Cardiac muscle cell (in vitro differentiated cells and primary cell): ENCODE measurements at regions not wholly inside any gene's neighbourhood (a gene's known extent, or its start where the extent isn't known, plus 50 kb on each side); places are given as distances from the start of the nearest gene placed in this dataset.
A peak's percentile ranks its signal among the peaks of the same experiment; 100 is the strongest.

Experiments used
- DNase-seq, 2 donors: peaks; one replicate each; pipeline versions ENCODE4 v3.0.0 to v3.0.0-alpha.2; 2010 to 2017; ENCODE audit warnings: low read depth in 1 of 2, low spot score in 1 of 2
- H3K27ac ChIP-seq: fragments of 200-600 bp; sonication (generic); 2 replicates; pipeline ENCODE4 v1.5.1; 2016
- H3K27me3 ChIP-seq: fragments of 200-600 bp; sonication (generic); 2 replicates; pipeline ENCODE4 v1.6.0; 2016; ENCODE audit warnings: control low read depth
- H3K36me3 ChIP-seq: fragments of 200-600 bp; sonication (generic); 2 replicates; pipeline ENCODE4 v1.5.1; 2016; ENCODE audit warnings: control low read depth
- H3K4me1 ChIP-seq: fragments of 200-600 bp; sonication (generic); 2 replicates; pipeline ENCODE4 v1.8.1; 2017; ENCODE audit warnings: low read depth, mild to moderate bottlenecking, mixed run types
- H3K4me3 ChIP-seq: fragments of 200-600 bp; sonication (generic); 2 replicates; pipeline ENCODE4 v1.5.1; 2016; ENCODE audit warnings: mild to moderate bottlenecking
- H3K9me3 ChIP-seq: fragments of 200-600 bp; sonication (generic); 2 replicates; pipeline ENCODE4 v1.5.1; 2017; ENCODE audit warnings: low read depth, mild to moderate bottlenecking, control low read depth
- CTCF ChIP-seq: IDR thresholded peaks from 2 replicates; pipeline ENCODE4 v1.5.1; 2012; ENCODE audit warnings: low read depth, mild to moderate bottlenecking, low read length

- H3K4me3 ChIP-seq, result no peak overlapping the region
- H3K27ac ChIP-seq, result peak overlapping the region; percentile 8
- no peak for TF ChIP-seq CTCF
- peaks cover 10% of the 10 kb centered on the region for H3K4me1 ChIP-seq
- H3K27me3 ChIP-seq, result no peaks in the 10 kb centered on the region
- H3K9me3 ChIP-seq, result no peaks in the 10 kb centered on the region
- H3K36me3 ChIP-seq, result no peaks in the 10 kb centered on the region
- peak in 1 of 2 donors; percentile 42 for DNase-seq
These were observed 418.8 kb downstream of the MAN2A1 start for GRCh38 chr5:110108520-110108919.

- no peaks in the 10 kb centered on the region for H3K9me3 ChIP-seq
- no peak overlapping the region for H3K4me3 ChIP-seq
- H3K27ac ChIP-seq, result no peak overlapping the region
- DNase-seq, result no peak
- TF ChIP-seq CTCF, result no peak
- H3K4me1 ChIP-seq, result peaks cover 10% of the 10 kb centered on the region
- no peaks in the 10 kb centered on the region for H3K36me3 ChIP-seq
- no peaks in the 10 kb centered on the region for H3K27me3 ChIP-seq
These were observed 419.9 kb downstream of the MAN2A1 start for GRCh38 chr5:110109667-110110066.

GRCh38 chr5:110112348-110112747, 422.6 kb downstream of the MAN2A1 start:
- Histone ChIP-seq H3K9me3 (no peaks in the 10 kb centered on the region), H3K36me3 (no peaks in the 10 kb centered on the region), H3K4me1 (peaks cover 3% of the 10 kb centered on the region), H3K27ac (no peak overlapping the region), H3K4me3 (no peak overlapping the region), H3K27me3 (no peaks in the 10 kb centered on the region)
- no peak for TF ChIP-seq CTCF
- DNase-seq, result no peak

- H3K9me3 ChIP-seq, result no peaks in the 10 kb centered on the region
- no peaks in the 10 kb centered on the region for H3K27me3 ChIP-seq
- no peaks in the 10 kb centered on the region for H3K4me1 ChIP-seq
- H3K27ac ChIP-seq, result no peak overlapping the region
- no peak for TF ChIP-seq CTCF
- H3K4me3 ChIP-seq, result no peak overlapping the region
- no peaks in the 10 kb centered on the region for H3K36me3 ChIP-seq
- no peak for DNase-seq
These were observed 425.8 kb downstream of the MAN2A1 start for GRCh38 chr5:110115503-110115902.

- no peaks in the 10 kb centered on the region for H3K36me3 ChIP-seq
- no peaks in the 10 kb centered on the region for H3K4me1 ChIP-seq
- H3K27me3 ChIP-seq, result no peaks in the 10 kb centered on the region
- H3K4me3 ChIP-seq, result no peak overlapping the region
- no peaks in the 10 kb centered on the region for H3K9me3 ChIP-seq
- no peak for TF ChIP-seq CTCF
- H3K27ac ChIP-seq, result no peak overlapping the region
- no peak for DNase-seq
These were observed 426.8 kb downstream of the MAN2A1 start for GRCh38 chr5:110116539-110116938.
